ENCODE measurements at regions not wholly inside any gene's neighbourhood (a gene's known extent, or its start where the extent isn't known, plus 50 kb on each side); places are given as distances from the start of the nearest gene placed in this dataset.

- no peak for TF ChIP-seq CTCF (IDR thresholded peaks at IDR 0.05; ENCODE audit: poor library complexity)
- TF ChIP-seq EZH2 (IDR thresholded peaks at IDR 0.05; ENCODE audit: borderline replicate concordance) = no peak
- no peak for TF ChIP-seq EZH2phosphoT487 (IDR thresholded peaks at IDR 0.05; ENCODE audit: low read depth, severe bottlenecking, unreplicated experiment)
These were observed 541.1 kb downstream of the TNS1 start for GRCh38 chr2:217461674-217462073.
